ENCODE measurements at regions not wholly inside any gene's neighbourhood (a gene's known extent, or its start where the extent isn't known, plus 50 kb on each side); places are given as distances from the start of the nearest gene placed in this dataset.

DNA sequence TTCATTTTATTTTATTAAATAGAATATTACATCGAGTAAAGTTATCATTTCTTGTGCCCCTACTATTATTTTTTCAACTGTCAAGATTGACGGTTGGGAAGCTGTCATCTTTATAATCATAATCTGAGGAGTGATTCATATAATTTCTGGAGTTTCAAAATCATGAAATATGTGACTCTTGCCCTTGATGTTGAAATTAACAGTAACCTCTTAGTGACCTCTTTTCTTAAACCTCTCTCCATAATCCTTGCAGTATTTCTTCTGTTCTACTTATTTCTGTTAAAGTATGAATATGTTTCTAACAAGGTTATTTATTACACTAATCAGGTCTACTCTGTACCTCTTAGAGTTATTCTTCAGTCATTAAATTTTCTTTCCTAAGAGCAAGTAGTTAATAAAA is 663.8 kb downstream of the LIG4 start:
- Histone ChIP-seq H3K27me3 (ENCODE audit: control insufficient read depth in 1 of 2, insufficient read depth in 2 of 2, low read length in 2 of 2) (no peaks in the 10 kb centered on the region), H3K4me3 (ENCODE audit: low read length) (no peak overlapping the region), H3K4me1 (ENCODE audit: insufficient read depth, low read length) (no peaks in the 10 kb centered on the region), H3K9me3 (ENCODE audit: control insufficient read depth in 1 of 2, insufficient read depth in 1 of 2, low read length in 2 of 2) (peaks cover 0 to 7% of the 10 kb centered on the region in 2 experiments), H3K27ac (ENCODE audit: low read depth in 1 of 2, low read length in 2 of 2) (no peak overlapping the region), H3K36me3 (ENCODE audit: insufficient read depth, low read length) (no peaks in the 10 kb centered on the region)
- no peaks in the 10 kb centered on the region for H3K27me3 Mint-ChIP-seq
- no peak for ATAC-seq (ENCODE audit: poor library complexity)
- H3K4me1 Mint-ChIP-seq (ENCODE audit: low read depth): no peaks in the 10 kb centered on the region
- ChIA-PET CTCF (no interaction called here), POLR2A (no interaction called here)
- no peaks in the 10 kb centered on the region for H3K36me3 Mint-ChIP-seq (ENCODE audit: low read depth)
- H3K27ac Mint-ChIP-seq: no peak overlapping the region
- no peak for TF ChIP-seq CTCF (IDR thresholded peaks at IDR 0.05)
- DNase-seq: no peak
- peaks cover 2% of the 10 kb centered on the region for H3K9me3 Mint-ChIP-seq
- intact Hi-C loops (cut with DNase I, micrococcal nuclease): no loop called here
- H3K4me3 Mint-ChIP-seq: no peak overlapping the region

GRCh38 chr13:107548338-107548737 is 667.0 kb downstream of the LIG4 start:
- ATAC-seq (ENCODE audit: poor library complexity) (no peak), DNase-seq (no peak)
- Histone ChIP-seq H3K4me1 (ENCODE audit: insufficient read depth, low read length) (no peaks in the 10 kb centered on the region), H3K9me3 (ENCODE audit: control insufficient read depth in 1 of 2, insufficient read depth in 1 of 2, low read length in 2 of 2) (no peaks in the 10 kb centered on the region), H3K27ac (ENCODE audit: low read depth in 1 of 2, low read length in 2 of 2) (no peak overlapping the region), H3K27me3 (ENCODE audit: control insufficient read depth in 1 of 2, insufficient read depth in 2 of 2, low read length in 2 of 2) (no peaks in the 10 kb centered on the region), H3K36me3 (ENCODE audit: insufficient read depth, low read length) (no peaks in the 10 kb centered on the region), H3K4me3 (ENCODE audit: low read length) (no peak overlapping the region)
- no peak overlapping the region for H3K4me3 Mint-ChIP-seq
- TF ChIP-seq CTCF (IDR thresholded peaks at IDR 0.05): no peak
- no peaks in the 10 kb centered on the region for H3K4me1 Mint-ChIP-seq (ENCODE audit: low read depth)
- H3K9me3 Mint-ChIP-seq: peaks cover 5% of the 10 kb centered on the region
- no peaks in the 10 kb centered on the region for H3K27me3 Mint-ChIP-seq
- intact Hi-C loops (cut with DNase I, micrococcal nuclease): no loop called here
- H3K27ac Mint-ChIP-seq: no peak overlapping the region
- H3K36me3 Mint-ChIP-seq (ENCODE audit: low read depth): no peaks in the 10 kb centered on the region
- CTCF ChIA-PET: no interaction called here
- POLR2A ChIA-PET: no interaction called here

GRCh38 chr13:107545946-107546502 is 669.3 kb downstream of the LIG4 start:
- no peak overlapping the region for H3K27ac ChIP-seq (ENCODE audit: low read depth in 1 of 2, low read length in 2 of 2)

More at GRCh38 chr13:107545946-107546502, 669.3 kb downstream of the LIG4 start:
- Mint-ChIP-seq H3K27ac (no peak overlapping the region), H3K9me3 (peaks cover 6% of the 10 kb centered on the region), H3K27me3 (no peaks in the 10 kb centered on the region), H3K4me1 (ENCODE audit: low read depth) (no peaks in the 10 kb centered on the region), H3K36me3 (ENCODE audit: low read depth) (no peaks in the 10 kb centered on the region), H3K4me3 (no peak overlapping the region)
- H3K4me1 ChIP-seq (ENCODE audit: insufficient read depth, low read length): no peaks in the 10 kb centered on the region
- DNase-seq: no peak
- H3K9me3 ChIP-seq (ENCODE audit: control insufficient read depth in 1 of 2, insufficient read depth in 1 of 2, low read length in 2 of 2): peaks cover 0 to 4% of the 10 kb centered on the region in 2 experiments
- CTCF ChIA-PET: no interaction called here
- intact Hi-C loops (cut with DNase I, micrococcal nuclease): no loop called here
- POLR2A ChIA-PET: no interaction called here
- H3K4me3 ChIP-seq (ENCODE audit: low read length): no peak overlapping the region
- no peaks in the 10 kb centered on the region for H3K36me3 ChIP-seq (ENCODE audit: insufficient read depth, low read length)
- H3K27me3 ChIP-seq (ENCODE audit: control insufficient read depth in 1 of 2, insufficient read depth in 2 of 2, low read length in 2 of 2): no peaks in the 10 kb centered on the region
- TF ChIP-seq CTCF (IDR thresholded peaks at IDR 0.05): no peak
- no peak for ATAC-seq (ENCODE audit: poor library complexity)

Data from CD4-positive, alpha-beta T cell (primary cell).